MCF 10A (cell line): ENCODE measurements at regions not wholly inside any gene's neighbourhood (a gene's known extent, or its start where the extent isn't known, plus 50 kb on each side); places are given as distances from the start of the nearest gene placed in this dataset.

Experiments used
- BruUV-seq: library from RNA; stranded (reverse); fragments of 400-500 nt; replicated peaks from 2 replicates; lab custom pipeline; 2021; lab: Mats Ljungman, UMichigan
- CTCF ChIA-PET: fragments of 300-600 bp; sonication (Branson Sonifier 250); formaldehyde crosslinking; extraction: SDS; loops from one replicate; lab custom pipeline; 2021; ENCODE audit warnings: antibody characterized with exemption, inconsistent platforms; lab: Yijun Ruan, JAX
- POLR2A ChIA-PET: fragments of 300-600, 350-650 bp; sonication (Branson Sonifier 250); formaldehyde crosslinking; extraction: SDS; loops from one replicate; lab custom pipeline; 2020; ENCODE audit warnings: antibody characterized with exemption, inconsistent platforms; lab: Yijun Ruan, JAX
- DNase-seq: peaks from one replicate; pipeline ENCODE4 v3.0.0-alpha.2; 2018; ENCODE audit not compliant: unreplicated experiment
- H3K27ac Mint-ChIP-seq: one replicate; pipeline ENCODE4 v1.8.0; 2022; ENCODE audit warnings: mild to moderate bottlenecking, low read depth, mixed read lengths; ENCODE audit not compliant: unreplicated experiment
- H3K27me3 Mint-ChIP-seq: one replicate; pipeline ENCODE4 v1.8.0; 2022; ENCODE audit warnings: mixed read lengths; ENCODE audit not compliant: insufficient read depth, unreplicated experiment
- H3K36me3 Mint-ChIP-seq: one replicate; pipeline ENCODE4 v1.8.0; 2022; ENCODE audit warnings: mild to moderate bottlenecking, moderate library complexity, mixed read lengths; ENCODE audit not compliant: insufficient read depth, unreplicated experiment
- H3K4me1 Mint-ChIP-seq: one replicate; pipeline ENCODE4 v1.8.0; 2022; ENCODE audit warnings: mixed read lengths; ENCODE audit not compliant: insufficient read depth, unreplicated experiment
- H3K4me3 Mint-ChIP-seq: one replicate; pipeline ENCODE4 v1.8.0; 2022; ENCODE audit warnings: mild to moderate bottlenecking, moderate library complexity, mixed read lengths; ENCODE audit not compliant: unreplicated experiment
- H3K9me3 Mint-ChIP-seq: one replicate; pipeline ENCODE4 v1.8.0; 2022; ENCODE audit warnings: mixed read lengths; ENCODE audit not compliant: unreplicated experiment
- CTCF ChIP-seq: fragments of 200-600 bp; IDR thresholded peaks from one replicate; pipeline ENCODE4 v1.8.0; 2022; ENCODE audit warnings: antibody characterized with exemption, mild to moderate bottlenecking; ENCODE audit not compliant: unreplicated experiment
- intact Hi-C: fragments of 100-400 bp; cut with micrococcal nuclease; formaldehyde crosslinking; loops from 2 replicates; pipeline ENCODE4 v1.14.1; 2022

- no peak for TF ChIP-seq CTCF
- ChIA-PET POLR2A (no interaction called here), CTCF (interaction anchor here (0.6 to 0.7 kb wide), 2 partner anchors 37 to 782 kb away, joined by 3 read pairs; no protein-coding TSS in a partner anchor)
- no peak for DNase-seq
- H3K36me3 Mint-ChIP-seq: no peaks in the 10 kb centered on the region
- no peak overlapping the region for H3K27ac Mint-ChIP-seq
- H3K27me3 Mint-ChIP-seq: no peaks in the 10 kb centered on the region
- no peak overlapping the region for H3K4me3 Mint-ChIP-seq
- no peaks in the 10 kb centered on the region for H3K9me3 Mint-ChIP-seq
- no peaks in the 10 kb centered on the region for H3K4me1 Mint-ChIP-seq
- no TSS peak for BruUV-seq
- intact Hi-C loops: no loop called here
Measured at GRCh38 chr6:117128052-117128451, 137.3 kb upstream of the VGLL2 start.

- CTCF ChIA-PET: no interaction called here
- H3K9me3 Mint-ChIP-seq: no peaks in the 10 kb centered on the region
- no peak overlapping the region for H3K4me3 Mint-ChIP-seq
- no peak for TF ChIP-seq CTCF
- POLR2A ChIA-PET: no interaction called here
- H3K4me1 Mint-ChIP-seq: no peaks in the 10 kb centered on the region
- H3K36me3 Mint-ChIP-seq: no peaks in the 10 kb centered on the region
- BruUV-seq: no TSS peak
- DNase-seq: no peak
- H3K27me3 Mint-ChIP-seq: no peaks in the 10 kb centered on the region
- intact Hi-C loops: no loop called here
- H3K27ac Mint-ChIP-seq: no peak overlapping the region
Measured at GRCh38 chr6:117130125-117130524, 135.2 kb upstream of the VGLL2 start.

- no peak for DNase-seq
- POLR2A ChIA-PET: no interaction called here
- CTCF ChIA-PET: no interaction called here
- TF ChIP-seq CTCF: no peak
- no peaks in the 10 kb centered on the region for H3K4me1 Mint-ChIP-seq
- no peak overlapping the region for H3K4me3 Mint-ChIP-seq
- intact Hi-C loops: no loop called here
- H3K27ac Mint-ChIP-seq: no peak overlapping the region
- no peaks in the 10 kb centered on the region for H3K27me3 Mint-ChIP-seq
- no peaks in the 10 kb centered on the region for H3K36me3 Mint-ChIP-seq
- BruUV-seq: no TSS peak
- no peaks in the 10 kb centered on the region for H3K9me3 Mint-ChIP-seq
Measured at GRCh38 chr6:117136702-117137101, 128.7 kb upstream of the VGLL2 start.

DNA sequence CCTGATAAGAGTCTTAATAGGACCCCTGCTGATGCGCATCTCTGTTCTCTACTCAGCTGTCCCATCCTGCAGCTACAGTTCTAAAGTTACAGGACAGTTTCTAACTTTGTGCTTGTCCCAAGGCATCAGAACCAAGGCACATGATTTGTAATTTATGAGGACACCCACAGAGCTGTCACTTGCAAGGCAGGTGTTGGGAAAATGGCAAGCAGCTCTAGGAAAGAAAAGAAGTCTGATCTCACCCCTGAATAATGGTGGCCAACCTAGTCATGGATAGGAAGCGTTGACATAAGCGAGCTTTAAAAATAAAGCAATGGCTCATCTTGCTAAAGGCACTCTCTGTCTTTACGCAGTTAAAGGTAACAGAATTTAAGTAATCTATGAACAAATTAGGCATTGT is 127.6 kb upstream of the VGLL2 start:
- no peak for DNase-seq
- no TSS peak for BruUV-seq
- Mint-ChIP-seq H3K36me3 (no peaks in the 10 kb centered on the region), H3K4me1 (no peaks in the 10 kb centered on the region), H3K4me3 (no peak overlapping the region), H3K9me3 (no peaks in the 10 kb centered on the region), H3K27me3 (no peaks in the 10 kb centered on the region), H3K27ac (no peak overlapping the region)
- ChIA-PET POLR2A (no interaction called here), CTCF (no interaction called here)
- intact Hi-C loops: no loop called here
- TF ChIP-seq CTCF: no peak
